ENCODE measurements at regions not wholly inside any gene's neighbourhood (a gene's known extent, or its start where the extent isn't known, plus 50 kb on each side); places are given as distances from the start of the nearest gene placed in this dataset.

GRCh38 chr16:82470620-82471152 is 156.1 kb upstream of the CDH13 start:
- TF ChIP-seq CTCF (IDR thresholded peaks at IDR 0.05; ENCODE audit: low read depth, low read length, missing control alignments), result no peak
- DNase-seq (ENCODE audit: low read depth), result no peak
- H3K4me3 ChIP-seq (ENCODE audit: low read depth, low read length), result no peak overlapping the region

GRCh38 chr16:82470016-82470415 is 156.8 kb upstream of the CDH13 start:
- H3K4me3 ChIP-seq (ENCODE audit: low read depth, low read length), result no peak overlapping the region
- TF ChIP-seq CTCF (IDR thresholded peaks at IDR 0.05; ENCODE audit: low read depth, low read length, missing control alignments), result no peak
- no peak for DNase-seq (ENCODE audit: low read depth)

GRCh38 chr16:82464187-82464586 is 162.6 kb upstream of the CDH13 start:
- no peak for TF ChIP-seq CTCF (IDR thresholded peaks at IDR 0.05; ENCODE audit: low read depth, low read length, missing control alignments)
- no peak overlapping the region for H3K4me3 ChIP-seq (ENCODE audit: low read depth, low read length)

GRCh38 chr16:82460766-82461165 is 166.0 kb upstream of the CDH13 start:
- no peak overlapping the region for H3K4me3 ChIP-seq (ENCODE audit: low read depth, low read length)
- TF ChIP-seq CTCF (IDR thresholded peaks at IDR 0.05; ENCODE audit: low read depth, low read length, missing control alignments), result no peak
- DNase-seq (ENCODE audit: low read depth), result no peak

More at GRCh38 chr16:82464187-82464586, 162.6 kb upstream of the CDH13 start:
- DNase-seq (ENCODE audit: low read depth), result no peak

GRCh38 chr16:82459580-82460256 is 167.1 kb upstream of the CDH13 start:
- no peak overlapping the region for H3K4me3 ChIP-seq (ENCODE audit: low read depth, low read length)
- no peak for TF ChIP-seq CTCF (IDR thresholded peaks at IDR 0.05; ENCODE audit: low read depth, low read length, missing control alignments)
- DNase-seq (ENCODE audit: low read depth), result no peak

- no peak overlapping the region for H3K4me3 ChIP-seq (ENCODE audit: low read depth, low read length)
- no peak for DNase-seq (ENCODE audit: low read depth)
Measured at GRCh38 chr16:82456683-82457082, 170.1 kb upstream of the CDH13 start.

More at GRCh38 chr16:82456683-82457082, 170.1 kb upstream of the CDH13 start:
- TF ChIP-seq CTCF (IDR thresholded peaks at IDR 0.05; ENCODE audit: low read depth, low read length, missing control alignments), result peak; percentile 91
